T47D (cell line): ENCODE measurements at regions not wholly inside any gene's neighbourhood (a gene's known extent, or its start where the extent isn't known, plus 50 kb on each side); places are given as distances from the start of the nearest gene placed in this dataset.

Experiments
- DNase-seq, 2 experiments: peaks; one replicate each; pipeline versions ENCODE4 v3.0.0 to v3.0.0-alpha.2; 2011 to 2012; ENCODE audit warnings: low read depth in 1 of 2, low spot score in 1 of 2
- JUND ChIP-seq: IDR thresholded peaks from 2 replicates; pipeline ENCODE4 v1.6.1; 2012; ENCODE audit warnings: low read depth
- in situ Hi-C: cut with HindIII; loops from 2 replicates; pipeline ENCODE4 v1.10.0; 2016; ENCODE audit warnings: low sequenced_read_pairs, low pct_unique_long_range_greater_than_20kb

DNA sequence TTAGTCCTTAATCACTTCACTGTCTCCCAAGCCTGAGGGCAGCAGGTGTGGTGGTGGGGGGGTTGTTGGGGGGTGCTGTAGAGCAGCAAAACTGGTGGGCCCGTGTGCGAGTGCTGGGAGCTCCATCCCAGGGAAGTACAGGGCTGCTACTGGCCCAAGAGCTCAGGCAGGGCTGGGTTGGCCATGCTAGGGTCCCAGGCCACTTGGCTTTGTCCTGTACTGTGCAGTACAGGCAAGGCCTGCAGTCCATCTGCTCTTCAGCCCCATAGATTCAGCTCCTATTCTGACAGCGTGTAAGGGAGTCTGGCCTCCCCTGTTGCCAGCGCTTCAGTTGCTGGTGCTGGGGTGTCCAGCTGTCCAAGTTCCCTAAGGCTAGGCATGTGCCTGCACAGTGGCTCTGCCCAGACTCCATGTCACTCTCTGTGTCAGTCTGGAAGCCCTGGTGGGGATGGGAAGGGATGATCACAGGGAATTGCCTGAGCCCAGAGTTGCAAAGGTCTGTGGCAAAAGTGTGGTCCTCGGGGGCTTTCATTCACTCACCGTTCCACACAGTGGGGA, 1261.7 kb downstream of the EFNB2 start:
- DNase-seq, result no peak
- TF ChIP-seq JUND, result no peak
- in situ Hi-C loops, result no loop called here

GRCh38 chr13:105272660-105273631, 1262.5 kb downstream of the EFNB2 start:
- TF ChIP-seq JUND, result no peak
- DNase-seq, result no peak
- in situ Hi-C loops, result no loop called here

DNA sequence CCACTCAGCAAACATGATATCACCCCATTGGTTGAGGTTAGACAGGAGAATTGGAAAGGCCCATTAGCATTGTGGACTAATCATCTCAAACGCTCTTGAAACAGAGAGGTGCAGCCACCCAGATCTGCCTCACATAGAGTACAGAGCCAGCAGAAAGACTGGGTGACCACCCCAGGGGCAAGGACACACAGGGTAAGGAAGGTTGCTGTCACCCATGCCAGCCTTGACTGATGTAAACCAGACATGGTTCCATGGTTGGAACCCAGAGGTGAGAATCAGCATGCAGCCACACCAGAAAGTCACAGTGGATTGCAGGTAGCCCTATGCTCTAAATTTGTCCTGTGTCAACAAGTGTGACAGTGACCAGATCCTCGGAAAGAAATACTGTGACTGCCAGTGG, 1268.8 kb downstream of the EFNB2 start:
- no peak for DNase-seq
- TF ChIP-seq JUND, result no peak
- in situ Hi-C loops, result no loop called here

DNA sequence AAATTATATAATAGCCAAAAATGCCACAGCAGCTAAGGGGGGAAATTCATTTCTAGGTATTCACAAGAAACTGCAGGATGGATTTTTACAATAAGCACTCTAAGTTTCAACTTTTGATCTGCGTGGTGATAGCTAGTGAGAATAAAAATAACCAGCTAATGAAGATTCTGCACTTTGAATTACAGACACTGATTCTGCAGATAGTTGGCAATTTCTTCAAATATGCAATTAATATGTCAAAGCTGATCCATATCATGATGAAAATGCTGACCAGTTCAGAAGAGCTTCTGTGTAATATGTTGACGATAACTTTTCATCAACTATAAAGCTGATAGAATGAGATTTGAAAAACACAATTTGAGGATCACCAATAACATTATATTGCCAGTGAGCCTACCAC, 1272.9 kb downstream of the EFNB2 start:
- in situ Hi-C loops, result no loop called here
- no peak for TF ChIP-seq JUND

DNA sequence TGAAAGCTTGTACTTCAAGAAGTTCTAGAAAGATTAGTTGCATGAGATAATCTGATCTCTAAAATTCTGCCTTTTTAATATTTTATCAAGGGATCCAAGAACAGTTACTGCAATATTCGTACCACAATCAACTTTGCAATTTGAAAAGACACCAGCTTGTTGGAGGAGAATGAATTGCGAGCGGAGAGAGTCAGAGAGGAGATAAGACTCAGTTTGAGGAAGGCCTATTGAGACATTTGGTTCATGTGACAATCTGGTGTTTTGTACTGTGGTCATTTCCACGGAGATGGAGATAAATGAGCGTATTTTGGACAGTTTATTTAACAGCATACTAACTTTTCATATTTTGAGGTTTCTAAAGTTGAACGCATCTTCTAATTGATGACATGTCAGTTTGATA, 1276.0 kb downstream of the EFNB2 start:
- no peak for TF ChIP-seq JUND
- DNase-seq, result no peak
- in situ Hi-C loops, result no loop called here

More for the DNA sequence above, 1272.9 kb downstream of the EFNB2 start:
- DNase-seq, result no peak

DNA sequence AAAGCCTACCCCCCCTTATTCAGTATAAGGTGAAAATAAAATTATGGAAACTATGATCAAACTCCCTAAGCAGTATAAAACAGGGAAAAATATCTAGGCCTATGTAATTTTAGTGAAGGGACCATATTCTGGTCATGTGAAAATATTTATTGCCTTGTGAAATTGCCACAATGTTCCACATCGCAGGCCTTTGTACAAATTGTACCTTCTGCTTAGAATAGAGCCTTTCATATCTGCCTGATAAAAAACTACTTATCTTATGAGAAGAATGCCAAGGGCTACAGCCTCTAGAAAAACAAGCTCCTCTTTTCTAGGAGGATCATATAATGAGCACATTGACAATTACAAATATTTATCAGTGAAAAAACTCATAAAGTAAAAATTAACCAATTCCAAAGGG, 1280.0 kb downstream of the EFNB2 start:
- no peak for DNase-seq
- no peak for TF ChIP-seq JUND
- in situ Hi-C loops, result no loop called here

DNA sequence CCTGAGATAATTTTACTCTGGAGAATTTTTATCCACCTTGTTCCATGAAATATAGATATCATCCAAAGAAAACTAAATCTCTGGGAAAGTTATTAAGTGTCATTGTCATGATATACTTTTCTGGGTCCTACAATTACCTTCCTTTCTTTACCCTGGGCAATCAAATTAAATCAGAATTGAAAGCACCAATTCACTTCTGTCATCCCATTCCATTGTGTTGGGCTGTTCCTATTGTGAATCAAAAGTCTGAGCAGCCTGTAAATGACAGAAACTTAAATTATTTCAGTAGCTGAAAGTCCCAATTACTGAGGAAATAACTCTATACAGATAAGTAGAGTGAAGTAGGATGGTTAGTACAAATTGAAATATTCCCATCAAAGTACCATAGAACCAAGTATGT, 1284.2 kb downstream of the EFNB2 start:
- in situ Hi-C loops, result no loop called here
- no peak for TF ChIP-seq JUND

DNA sequence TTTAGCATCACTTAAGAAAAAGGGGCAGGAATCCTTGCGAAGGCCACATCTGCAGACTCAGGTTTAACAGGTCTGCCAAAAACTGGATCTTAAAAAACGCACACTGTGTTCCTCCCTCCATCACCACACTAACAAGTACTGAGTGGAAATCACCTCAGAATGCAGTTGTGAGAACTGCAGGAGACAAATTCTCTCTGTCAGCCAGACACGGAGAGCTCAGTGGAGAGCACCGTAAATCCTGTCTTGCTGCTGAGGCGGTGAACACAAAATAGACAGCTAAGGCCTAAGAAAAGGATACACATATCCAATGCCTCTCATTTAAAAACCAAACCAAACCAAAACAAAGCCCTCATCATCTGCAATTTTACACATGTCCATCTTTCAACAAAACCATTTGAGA, 1287.6 kb downstream of the EFNB2 start:
- in situ Hi-C loops, result no loop called here
- no peak for TF ChIP-seq JUND
- DNase-seq, result no peak

More for the DNA sequence above, 1284.2 kb downstream of the EFNB2 start:
- DNase-seq, result no peak

- DNase-seq, result no peak
- TF ChIP-seq JUND, result no peak
- in situ Hi-C loops, result no loop called here
Measured at GRCh38 chr13:105240371-105240770, 1295.1 kb downstream of the EFNB2 start.

DNA sequence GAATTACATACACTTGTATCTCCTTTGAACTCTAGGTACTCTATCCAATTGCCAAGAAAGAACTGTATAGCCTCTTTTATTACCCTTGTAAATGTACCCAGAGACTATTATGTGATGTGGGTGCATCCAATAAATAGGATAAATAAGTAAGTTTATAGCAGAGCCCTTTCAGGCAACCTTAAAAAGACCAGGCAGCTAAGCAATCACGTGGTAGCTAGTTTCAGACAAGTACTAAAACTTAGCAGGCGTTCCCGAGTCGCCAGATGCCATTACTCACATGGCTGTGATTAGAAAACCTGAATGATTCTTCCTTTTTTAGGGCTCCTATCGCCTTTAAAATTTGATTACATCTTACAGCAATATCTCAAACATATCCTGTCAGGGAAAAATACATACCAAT, 1303.0 kb downstream of the EFNB2 start:
- in situ Hi-C loops, result no loop called here

GRCh38 chr13:105232006-105232405, 1303.5 kb downstream of the EFNB2 start:
- in situ Hi-C loops, result no loop called here
- DNase-seq, result no peak
- no peak for TF ChIP-seq JUND

More for the DNA sequence above, 1303.0 kb downstream of the EFNB2 start:
- no peak for TF ChIP-seq JUND
- no peak for DNase-seq

GRCh38 chr13:105231579-105231978, 1303.9 kb downstream of the EFNB2 start:
- TF ChIP-seq JUND, result no peak
- in situ Hi-C loops, result no loop called here
- no peak for DNase-seq

GRCh38 chr13:105220881-105221280, 1314.6 kb downstream of the EFNB2 start:
- TF ChIP-seq JUND, result no peak
- DNase-seq, result no peak
- in situ Hi-C loops, result no loop called here

GRCh38 chr13:105220063-105220462, 1315.4 kb downstream of the EFNB2 start:
- no peak for DNase-seq
- no peak for TF ChIP-seq JUND
- in situ Hi-C loops, result no loop called here
